Ectodermal cell (in vitro differentiated cells): ENCODE measurements at regions not wholly inside any gene's neighbourhood (a gene's known extent, or its start where the extent isn't known, plus 50 kb on each side); places are given as distances from the start of the nearest gene placed in this dataset.
"Not testable (repeated sequence)": the region's sequence is repeated elsewhere in the genome, so short reads cannot be mapped to it uniquely, and the experiment has no call there.

Experiments used
- H3K27ac ChIP-seq: 2 replicates; pipeline ENCODE4 v1.7.0; 2013; ENCODE audit warnings: mild to moderate bottlenecking, low read depth, low read length; ENCODE audit not compliant: insufficient read depth, poor library complexity, severe bottlenecking
- H3K27me3 ChIP-seq: 2 replicates; pipeline ENCODE4 v1.7.0; 2013; ENCODE audit warnings: mild to moderate bottlenecking, low read length; ENCODE audit not compliant: insufficient read depth, control insufficient read depth, poor library complexity, severe bottlenecking
- H3K36me3 ChIP-seq: one replicate; pipeline ENCODE4 v1.7.0; 2013; ENCODE audit warnings: low read length; ENCODE audit not compliant: control insufficient read depth, insufficient read depth
- H3K4me1 ChIP-seq: one replicate; pipeline ENCODE4 v1.7.0; 2013; ENCODE audit warnings: low read length; ENCODE audit not compliant: control insufficient read depth, insufficient read depth
- H3K4me3 ChIP-seq: 2 replicates; pipeline ENCODE4 v1.7.0; 2013; ENCODE audit warnings: low read depth, low read length, control low read depth; ENCODE audit not compliant: insufficient read depth
- H3K9me3 ChIP-seq: 2 replicates; pipeline ENCODE4 v1.7.0; 2013; ENCODE audit warnings: mild to moderate bottlenecking, low read length, moderate library complexity; ENCODE audit not compliant: control insufficient read depth
- WGBS, 2 experiments: methylation state at CpG; one replicate each; pipeline ENCODE4 v1.1.7; 2013; ENCODE audit warnings: missing lambda C conversion rate in 2 of 2; 5-methylcytosine and 5-hydroxymethylcytosine counted together

DNA sequence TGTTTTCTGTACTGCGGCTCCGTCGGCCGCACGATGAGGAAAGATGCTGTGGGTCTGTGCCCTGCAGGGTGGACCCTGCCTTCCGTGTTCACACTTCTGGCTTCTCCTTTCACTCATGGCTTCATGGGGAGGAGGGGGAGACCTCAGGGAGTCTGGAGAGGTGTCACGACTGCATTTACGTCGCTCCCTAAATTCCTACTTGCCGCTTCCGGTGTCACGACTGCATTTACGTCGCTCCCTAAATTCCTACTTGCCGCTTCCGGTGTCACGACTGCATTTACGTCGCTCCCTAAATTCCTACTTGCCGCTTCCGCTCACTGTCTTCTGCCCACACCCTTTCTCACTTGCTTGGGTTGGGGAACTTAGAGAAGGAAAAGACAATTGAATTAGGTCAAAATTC is 68.4 kb upstream of the ALKAL2 start:
- WGBS, 2 experiments = 90% methylated on average over 18 to 21 of the region's 21 CpGs

DNA sequence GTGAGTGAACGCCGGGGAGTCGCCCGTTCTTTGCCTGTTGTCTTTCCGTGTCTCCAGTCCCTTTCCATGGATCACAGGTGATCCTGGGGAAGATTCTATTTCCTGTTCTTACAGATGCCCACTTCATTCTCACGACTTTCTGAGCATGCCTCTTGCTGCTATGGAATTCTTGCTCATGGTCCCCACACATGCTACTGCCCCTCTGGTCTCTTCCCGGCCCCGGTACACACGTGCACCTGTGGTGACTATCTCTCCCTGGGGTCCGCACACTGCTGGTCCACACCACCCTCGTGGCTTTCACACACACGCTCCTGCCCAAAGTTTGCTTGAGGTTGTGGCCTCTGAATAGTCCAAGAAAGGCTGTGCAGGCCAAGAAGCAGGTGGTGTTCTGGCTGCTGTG is 67.9 kb upstream of the ALKAL2 start:
- Histone ChIP-seq H3K4me3 (no peak overlapping the region), H3K36me3 (no peaks in the 10 kb centered on the region), H3K9me3 (no peaks in the 10 kb centered on the region), H3K27ac (no peak overlapping the region), H3K27me3 (no peaks in the 10 kb centered on the region), H3K4me1 (no peaks in the 10 kb centered on the region)
- 92 to 96% methylated on average over 12 of the region's 12 CpGs for WGBS, 2 experiments

More for the DNA sequence above, 68.4 kb upstream of the ALKAL2 start:
- not testable (repeated sequence) for H3K27me3 ChIP-seq, H3K4me3 ChIP-seq, H3K27ac ChIP-seq, H3K9me3 ChIP-seq, H3K4me1 ChIP-seq, H3K36me3 ChIP-seq

DNA sequence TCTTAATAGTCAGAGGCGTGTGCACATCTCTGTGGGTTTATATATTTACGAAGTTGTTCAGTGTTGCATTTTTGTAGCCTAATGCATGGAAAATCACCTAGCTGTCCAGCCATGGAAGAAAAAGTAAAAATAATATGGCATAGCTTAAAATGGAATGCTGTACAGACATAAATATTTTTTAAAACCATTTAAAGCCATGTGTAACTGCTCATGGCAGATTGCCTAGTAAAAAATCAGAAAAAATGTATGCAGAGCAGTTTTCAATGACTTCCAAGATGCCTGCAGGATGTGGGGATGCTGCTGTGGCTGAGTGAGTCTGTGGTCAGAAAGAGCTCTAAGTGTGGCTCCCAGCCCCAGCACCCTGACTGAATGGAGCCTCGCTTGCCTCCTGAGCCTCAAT is 64.8 kb upstream of the ALKAL2 start:
- no peaks in the 10 kb centered on the region for H3K27me3 ChIP-seq
- no peaks in the 10 kb centered on the region for H3K36me3 ChIP-seq
- H3K27ac ChIP-seq = no peak overlapping the region
- H3K9me3 ChIP-seq = no peaks in the 10 kb centered on the region
- H3K4me3 ChIP-seq = no peak overlapping the region
- no peaks in the 10 kb centered on the region for H3K4me1 ChIP-seq
- 92 to 100% methylated on average over 3 of the region's 3 CpGs for WGBS, 2 experiments

GRCh38 chr2:349390-349789 is 61.5 kb upstream of the ALKAL2 start:
- Histone ChIP-seq H3K27me3 (no peaks in the 10 kb centered on the region), H3K4me1 (no peaks in the 10 kb centered on the region), H3K36me3 (no peaks in the 10 kb centered on the region), H3K9me3 (no peaks in the 10 kb centered on the region), H3K4me3 (no peak overlapping the region), H3K27ac (no peak overlapping the region)
- 93 to 94% methylated on average over 3 of the region's 3 CpGs for WGBS, 2 experiments

- Histone ChIP-seq H3K27ac (no peak overlapping the region), H3K9me3 (no peaks in the 10 kb centered on the region), H3K4me1 (no peaks in the 10 kb centered on the region), H3K36me3 (no peaks in the 10 kb centered on the region), H3K4me3 (no peak overlapping the region), H3K27me3 (no peaks in the 10 kb centered on the region)
- 89 to 92% methylated on average over 8 of the region's 8 CpGs for WGBS, 2 experiments
These were observed 60.5 kb upstream of the ALKAL2 start for GRCh38 chr2:348361-348916.

DNA sequence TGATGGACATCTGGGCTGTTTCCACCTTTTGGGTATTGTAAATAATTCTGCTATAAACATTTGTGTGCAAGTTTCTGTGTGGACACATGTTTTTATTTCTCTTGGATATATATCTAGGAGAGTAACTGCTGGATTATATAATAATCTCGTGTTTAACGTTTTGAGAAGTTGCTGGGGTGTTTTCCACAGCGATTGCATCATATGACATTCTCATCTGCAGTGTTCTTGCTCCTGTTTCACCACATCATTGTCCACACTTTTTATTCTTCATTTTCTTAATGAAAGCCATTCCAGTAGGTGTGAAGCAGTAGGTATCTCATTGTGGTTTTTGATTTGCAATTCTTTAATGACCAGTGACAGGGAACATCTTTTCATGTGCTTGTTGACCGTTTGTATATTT is 56.9 kb upstream of the ALKAL2 start:
- Histone ChIP-seq H3K27ac (no peak overlapping the region), H3K4me3 (no peak overlapping the region), H3K36me3 (no peaks in the 10 kb centered on the region), H3K4me1 (peaks cover 6% of the 10 kb centered on the region), H3K9me3 (no peaks in the 10 kb centered on the region), H3K27me3 (no peaks in the 10 kb centered on the region)
- WGBS, 2 experiments = 85 to 86% methylated on average over 4 of the region's 4 CpGs

GRCh38 chr2:343355-343754 is 55.5 kb upstream of the ALKAL2 start:
- Histone ChIP-seq H3K4me3 (no peak overlapping the region), H3K9me3 (no peaks in the 10 kb centered on the region), H3K4me1 (peaks cover 6% of the 10 kb centered on the region), H3K36me3 (no peaks in the 10 kb centered on the region), H3K27me3 (no peaks in the 10 kb centered on the region), H3K27ac (no peak overlapping the region)
- WGBS, 2 experiments = 90 to 95% methylated on average over 4 to 5 of the region's 5 CpGs

DNA sequence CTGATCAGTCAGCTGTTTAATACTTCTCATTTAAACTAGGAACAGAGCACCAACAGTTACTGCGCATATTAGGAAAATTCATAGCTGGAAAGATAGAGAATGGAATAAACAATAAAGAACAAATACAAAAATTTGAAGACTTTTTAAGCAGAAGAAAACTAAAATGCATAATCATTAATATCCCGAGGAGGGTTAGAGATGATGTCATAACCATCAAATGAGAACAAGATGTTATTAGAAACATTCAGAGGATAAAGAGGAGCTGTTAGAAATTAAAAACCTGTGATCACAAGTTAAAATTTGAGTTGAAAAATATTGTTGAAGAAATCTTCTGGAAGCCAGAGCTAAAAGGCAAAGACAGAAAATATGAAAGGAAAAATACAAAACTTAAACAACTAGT is 54.0 kb upstream of the ALKAL2 start:
- WGBS, 2 experiments = 88% methylated on average over 2 of the region's 2 CpGs; no CpG with 5 or more reads in 1 of the 2 experiments
- no peaks in the 10 kb centered on the region for H3K27me3 ChIP-seq
- H3K4me1 ChIP-seq = peaks cover 6% of the 10 kb centered on the region
- H3K27ac ChIP-seq = no peak overlapping the region
- no peak overlapping the region for H3K4me3 ChIP-seq
- peaks cover 2% of the 10 kb centered on the region for H3K9me3 ChIP-seq
- H3K36me3 ChIP-seq = no peaks in the 10 kb centered on the region

DNA sequence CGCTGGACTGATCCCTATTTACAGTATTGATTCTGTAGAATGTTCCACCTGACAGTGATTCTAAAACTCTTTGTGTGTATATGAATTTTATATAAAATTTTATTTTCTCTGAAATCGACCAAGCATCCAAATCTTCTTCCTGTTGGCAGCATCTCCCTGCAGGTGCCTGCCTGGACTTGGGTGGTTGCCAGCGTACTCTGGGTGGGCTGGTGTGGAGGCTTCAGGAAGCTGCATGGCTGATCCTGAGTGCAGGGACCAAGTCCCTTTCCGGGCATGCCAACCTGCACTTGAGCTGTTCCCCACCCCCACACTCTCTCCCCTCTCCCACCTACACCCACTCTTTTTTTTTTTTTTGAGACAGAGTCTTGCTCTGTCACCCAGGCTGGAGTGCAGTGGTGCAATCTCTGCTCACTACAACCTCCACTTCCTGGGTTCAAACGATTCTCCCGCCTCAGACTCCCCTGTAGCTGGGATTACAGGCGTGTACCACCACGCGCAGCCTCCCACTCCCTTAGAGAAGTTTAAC is 53.2 kb upstream of the ALKAL2 start:
- 88 to 90% methylated on average over 9 of the region's 9 CpGs for WGBS, 2 experiments
- Histone ChIP-seq H3K4me3 (no peak overlapping the region), H3K27ac (no peak overlapping the region), H3K36me3 (no peaks in the 10 kb centered on the region), H3K27me3 (no peaks in the 10 kb centered on the region), H3K4me1 (peaks cover 6% of the 10 kb centered on the region), H3K9me3 (peaks cover 5% of the 10 kb centered on the region)
